ENCODE measurements at regions not wholly inside any gene's neighbourhood (a gene's known extent, or its start where the extent isn't known, plus 50 kb on each side); places are given as distances from the start of the nearest gene placed in this dataset.

DNA sequence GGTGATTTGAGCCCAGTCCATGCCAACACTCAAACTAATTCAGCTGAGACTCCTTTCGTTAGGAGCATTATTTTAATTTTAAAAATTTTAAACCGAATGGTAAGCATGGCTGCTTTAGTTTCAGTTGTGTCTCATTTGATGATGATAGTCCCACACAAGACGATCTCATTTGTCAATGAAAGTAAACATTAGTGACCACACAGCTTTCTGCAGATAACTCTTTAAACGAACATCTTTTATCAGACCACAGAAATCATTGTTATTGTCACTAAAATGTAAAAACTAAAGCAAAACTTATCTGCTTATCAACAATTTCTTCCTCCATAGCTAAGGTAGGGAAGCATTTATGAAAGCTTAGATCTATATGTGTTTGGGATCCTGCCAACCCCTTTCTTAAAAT is 382.2 kb downstream of the ZFHX3 start:
- H3K36me3 ChIP-seq (ENCODE audit: insufficient read depth, low read length): no peaks in the 10 kb centered on the region; the same call in 1 of the 2 replicates
- H3K4me1 ChIP-seq (ENCODE audit: insufficient read depth, low read length, severe bottlenecking): peaks cover 28% of the 10 kb centered on the region
- H3K9me2 ChIP-seq (ENCODE audit: low read depth, low read length): no peaks in the 10 kb centered on the region
- 0 out of 2 replicates have a peak, but pooled peaks cover 4% of the 10 kb centered on the region for H3K9me3 ChIP-seq (ENCODE audit: low read length)
- no peaks in the 10 kb centered on the region for H4K20me1 ChIP-seq (ENCODE audit: insufficient read depth, low read length)
- H3F3A ChIP-seq (ENCODE audit: insufficient read depth, low read length): no peaks in the 10 kb centered on the region
- no peaks in the 10 kb centered on the region for H3K27me3 ChIP-seq (ENCODE audit: insufficient read depth, low read length)
- H3K27ac ChIP-seq (ENCODE audit: low read depth, low read length, poor library complexity, severe bottlenecking): peak overlapping the region; percentile 9
- peaks cover 20% of the 10 kb centered on the region for H3K79me2 ChIP-seq (ENCODE audit: insufficient read depth, low read length)
- H3K4me2 ChIP-seq (ENCODE audit: low read length): peak overlapping the region; percentile 80
- H3K9ac ChIP-seq (ENCODE audit: low read length): peak overlapping the region; percentile 80
- H2AFZ ChIP-seq (ENCODE audit: low read length): no peak overlapping the region
- H3K4me3 ChIP-seq (ENCODE audit: low read depth, low read length, poor library complexity, severe bottlenecking): peak overlapping the region; percentile 92
- TF ChIP-seq CTCF (IDR thresholded peaks at IDR 0.05; ENCODE audit: low read length): no peak
- TF ChIP-seq EZH2 (IDR thresholded peaks at IDR 0.05; ENCODE audit: borderline replicate concordance, low read length): no peak

DNA sequence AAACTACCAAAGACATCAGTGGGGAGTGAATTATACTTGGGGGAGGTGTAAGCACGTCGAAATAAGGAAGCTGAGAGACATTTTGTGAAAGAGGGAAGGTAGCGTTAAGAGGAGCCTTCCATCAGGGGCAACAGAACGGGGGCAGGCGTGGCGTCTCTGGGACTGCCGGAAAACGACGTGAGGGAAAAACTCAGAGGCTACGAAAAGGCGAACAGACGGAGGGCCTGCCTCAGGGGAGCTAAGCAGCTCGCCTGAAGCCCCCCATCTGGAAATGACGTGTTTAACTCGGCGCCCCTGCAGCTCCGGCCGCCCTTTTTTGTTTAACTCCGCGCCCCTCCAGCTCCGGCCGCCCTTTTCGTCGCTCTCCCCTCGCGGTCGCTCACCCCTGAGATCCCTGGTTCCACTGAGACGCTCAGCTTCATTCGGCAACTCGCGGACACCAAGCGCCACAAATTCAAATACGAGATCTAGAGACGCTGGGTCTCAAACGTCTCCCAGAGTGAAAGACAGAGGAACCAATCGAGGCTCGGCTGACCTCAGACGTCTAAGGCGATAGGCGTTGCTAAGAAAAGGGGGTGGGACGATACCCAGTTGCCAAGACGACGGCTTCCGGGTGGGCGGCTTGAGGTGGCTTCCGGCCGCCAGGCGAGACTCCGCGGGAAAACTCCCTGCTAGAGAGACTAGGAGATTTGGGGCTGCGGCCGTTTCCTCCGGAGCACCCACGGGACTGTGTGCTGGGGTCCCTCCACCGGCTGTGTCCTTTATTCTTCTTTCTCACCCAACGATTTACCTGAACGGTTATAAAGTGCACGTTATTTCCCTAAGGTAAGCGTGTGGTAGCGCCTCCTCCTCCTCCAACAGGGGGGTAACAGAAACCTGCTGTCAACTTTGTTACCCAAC is 383.2 kb downstream of the ZFHX3 start:
- Histone ChIP-seq H3K9me3 (ENCODE audit: low read length) (0 out of 2 replicates have a peak, but pooled peaks cover 4% of the 10 kb centered on the region), H3K27me3 (ENCODE audit: insufficient read depth, low read length) (no peaks in the 10 kb centered on the region), H4K20me1 (ENCODE audit: insufficient read depth, low read length) (no peaks in the 10 kb centered on the region), H3F3A (ENCODE audit: insufficient read depth, low read length) (no peaks in the 10 kb centered on the region), H3K4me2 (ENCODE audit: low read length) (peak overlapping the region; percentile 97), H3K79me2 (ENCODE audit: insufficient read depth, low read length) (peaks cover 28% of the 10 kb centered on the region), H3K27ac (ENCODE audit: low read depth, low read length, poor library complexity, severe bottlenecking) (peak overlapping the region; percentile 77), H3K4me1 (ENCODE audit: insufficient read depth, low read length, severe bottlenecking) (peaks cover 28% of the 10 kb centered on the region), H3K9me2 (ENCODE audit: low read depth, low read length) (no peaks in the 10 kb centered on the region), H3K9ac (ENCODE audit: low read length) (peak overlapping the region; percentile 80), H2AFZ (ENCODE audit: low read length) (peak overlapping the region; percentile 40), H3K36me3 (ENCODE audit: insufficient read depth, low read length) (no peaks in the 10 kb centered on the region; the same call in 1 of the 2 replicates), H3K4me3 (ENCODE audit: low read depth, low read length, poor library complexity, severe bottlenecking) (peak overlapping the region; percentile 92)
- TF ChIP-seq CTCF (IDR thresholded peaks at IDR 0.05; ENCODE audit: low read length) (peak; percentile 13; the same call in 1 of the 2 replicates), EZH2 (IDR thresholded peaks at IDR 0.05; ENCODE audit: borderline replicate concordance, low read length) (no peak)

- Histone ChIP-seq H3K9ac (ENCODE audit: low read length) (peak overlapping the region; percentile 80), H4K20me1 (ENCODE audit: insufficient read depth, low read length) (no peaks in the 10 kb centered on the region), H3K79me2 (ENCODE audit: insufficient read depth, low read length) (peaks cover 28% of the 10 kb centered on the region), H2AFZ (ENCODE audit: low read length) (peak overlapping the region; percentile 40), H3K9me3 (ENCODE audit: low read length) (0 out of 2 replicates have a peak, but pooled peaks cover 4% of the 10 kb centered on the region), H3K4me2 (ENCODE audit: low read length) (peak overlapping the region; percentile 97), H3K4me1 (ENCODE audit: insufficient read depth, low read length, severe bottlenecking) (peaks cover 28% of the 10 kb centered on the region), H3K27me3 (ENCODE audit: insufficient read depth, low read length) (no peaks in the 10 kb centered on the region), H3K9me2 (ENCODE audit: low read depth, low read length) (no peaks in the 10 kb centered on the region), H3K27ac (ENCODE audit: low read depth, low read length, poor library complexity, severe bottlenecking) (peak overlapping the region; percentile 77), H3K4me3 (ENCODE audit: low read depth, low read length, poor library complexity, severe bottlenecking) (peak overlapping the region; percentile 92), H3F3A (ENCODE audit: insufficient read depth, low read length) (no peaks in the 10 kb centered on the region), H3K36me3 (ENCODE audit: insufficient read depth, low read length) (no peaks in the 10 kb centered on the region)
- TF ChIP-seq CTCF (IDR thresholded peaks at IDR 0.05; ENCODE audit: low read length): no peak
- no peak for TF ChIP-seq EZH2 (IDR thresholded peaks at IDR 0.05; ENCODE audit: borderline replicate concordance, low read length)
Measured at GRCh38 chr16:72664056-72664508, 383.8 kb downstream of the ZFHX3 start.

Measured in OCI-LY1 (cell line).